Motor neuron (in vitro differentiated cells): ENCODE measurements at regions not wholly inside any gene's neighbourhood (a gene's known extent, or its start where the extent isn't known, plus 50 kb on each side); places are given as distances from the start of the nearest gene placed in this dataset.
A peak's percentile ranks its signal among the peaks of the same experiment; 100 is the strongest.

ENCODE experiments used
- ATAC-seq, 8 experiments: fragments of 200-7000 bp; cut with Tn5 transposase; replicated peaks in 6 of 8; 2 replicates each; pipeline ENCODE4 v1.8.0; 2021; ENCODE audit warnings: mild to moderate bottlenecking in 8 of 8, moderate library complexity in 8 of 8
- H3K27ac ChIP-seq, 2 donors: fragments of 250-450 bp; sonication (Bioruptor Pico); 2 replicates each; pipeline ENCODE4 v1.9.0; 2021; ENCODE audit warnings: antibody characterized with exemption in 2 of 2, mild to moderate bottlenecking in 2 of 2, moderate library complexity in 1 of 2
- H3K4me1 ChIP-seq, 2 donors: fragments of 250-450 bp; sonication (Bioruptor Pico); replicated peaks in 1 of 2; 2 replicates each; pipeline ENCODE4 v1.6.1; 2021; ENCODE audit warnings: antibody characterized with exemption in 2 of 2, mild to moderate bottlenecking in 2 of 2, moderate library complexity in 1 of 2
- H3K4me3 ChIP-seq, 5 donors: fragments of 250-450 bp; sonication (Bioruptor Pico); 2 replicates each; pipeline ENCODE4 v1.9.0; 2021; ENCODE audit warnings: antibody characterized with exemption in 5 of 5, mild to moderate bottlenecking in 5 of 5, moderate library complexity in 4 of 5
- WGBS, 10 experiments: fragments of 450-650 bp; shearing (Covaris generic); methylation state at CpG; one replicate each; pipeline ENCODE4 v1.0.0; 2022; 5-methylcytosine and 5-hydroxymethylcytosine counted together
- in situ Hi-C, 9 experiments: fragments of 400-800 bp; cut with MboI; loops; one replicate each; pipeline ENCODE4 v1.15.0; 2021; ENCODE audit warnings: low sequenced_read_pairs in 9 of 9, low pct_unique_long_range_greater_than_20kb in 2 of 9; ENCODE audit not compliant: unreplicated experiment in 9 of 9

DNA sequence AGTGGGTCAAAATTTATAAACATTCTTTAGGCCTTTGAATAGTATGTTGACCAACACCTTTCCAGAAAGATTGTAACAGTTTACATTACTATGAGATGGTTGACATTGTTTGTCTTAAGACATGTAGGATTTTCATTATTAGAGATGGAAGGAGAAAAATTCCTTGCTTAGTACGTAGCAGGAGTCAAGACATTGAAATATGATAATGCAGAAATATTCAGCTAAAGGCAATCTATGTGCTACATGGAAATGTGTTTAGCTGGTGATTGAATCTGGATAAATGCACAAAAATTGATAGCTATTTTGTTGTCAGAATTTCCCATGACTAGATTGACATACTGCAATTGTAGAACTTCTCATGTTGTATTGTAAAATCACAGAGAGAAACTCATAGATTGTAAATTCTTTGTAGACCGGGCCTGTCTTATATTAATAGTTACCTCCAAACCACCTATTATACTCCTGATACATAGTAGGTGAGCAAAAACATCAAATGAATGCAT, 370.4 kb upstream of the CBLB start:
- 64 to 100% (median 89%) methylated on average over 1 to 2 of the region's 2 CpGs for WGBS, 10 experiments
- H3K4me3 ChIP-seq: no peak overlapping the region
- no peak overlapping the region for H3K27ac ChIP-seq
- in situ Hi-C loops: no loop called here
- peaks cover 0 to 5% of the 10 kb centered on the region in 2 donors for H3K4me1 ChIP-seq
- ATAC-seq: no peak

DNA sequence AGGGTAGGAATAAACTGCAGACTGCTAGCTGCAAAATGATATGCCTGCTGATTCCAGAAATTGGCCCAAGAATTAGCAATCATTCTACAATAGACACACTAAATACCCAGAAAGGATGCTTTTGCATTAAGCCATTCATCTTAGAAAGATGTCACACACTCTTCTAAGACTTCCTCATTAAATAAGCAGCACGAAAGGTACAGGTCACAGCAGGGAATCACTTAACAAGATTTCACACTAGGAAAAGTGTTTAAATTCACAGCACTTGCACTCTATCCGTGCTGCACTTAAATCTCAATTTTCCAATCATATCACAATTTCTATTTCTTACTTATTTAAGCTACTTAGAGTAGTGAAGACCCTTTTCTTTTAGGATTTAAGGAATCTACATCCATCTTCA, 372.8 kb upstream of the CBLB start:
- ATAC-seq: no peak
- 22 to 100% (median 60%) methylated on average over 1 to 2 of the region's 2 CpGs; no CpG with 5 or more reads in 2 of the 10 experiments for WGBS, 10 experiments
- Histone ChIP-seq H3K4me1 (peaks cover 0 to 5% of the 10 kb centered on the region in 2 donors), H3K4me3 (no peak overlapping the region), H3K27ac (no peak overlapping the region)
- in situ Hi-C loops: no loop called here

DNA sequence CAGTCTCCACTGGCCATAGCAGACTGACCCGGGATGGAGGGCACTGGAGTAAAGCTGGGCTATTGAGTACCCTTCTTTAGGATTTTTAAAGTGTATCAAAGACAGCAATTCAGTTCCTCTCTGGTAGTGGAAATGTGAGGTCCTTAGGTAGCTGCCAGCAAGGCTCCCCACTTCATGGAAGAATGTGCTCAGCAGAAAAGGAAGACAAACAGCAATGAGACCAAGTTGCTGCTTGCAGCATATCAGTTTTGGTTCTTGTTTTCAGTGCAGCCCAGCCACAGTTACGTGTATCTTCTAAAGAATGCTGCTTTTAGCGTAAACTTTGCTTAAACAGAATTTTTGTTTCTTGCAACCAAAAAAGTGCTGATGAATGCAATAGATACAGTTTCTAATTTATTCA, 374.0 kb upstream of the CBLB start:
- no peak for ATAC-seq
- no peak overlapping the region for H3K4me3 ChIP-seq
- 63 to 100% (median 94%) methylated on average over 1 to 3 of the region's 3 CpGs for WGBS, 10 experiments
- H3K4me1 ChIP-seq: peaks cover 0 to 5% of the 10 kb centered on the region in 2 donors
- in situ Hi-C loops: no loop called here
- no peak overlapping the region for H3K27ac ChIP-seq

DNA sequence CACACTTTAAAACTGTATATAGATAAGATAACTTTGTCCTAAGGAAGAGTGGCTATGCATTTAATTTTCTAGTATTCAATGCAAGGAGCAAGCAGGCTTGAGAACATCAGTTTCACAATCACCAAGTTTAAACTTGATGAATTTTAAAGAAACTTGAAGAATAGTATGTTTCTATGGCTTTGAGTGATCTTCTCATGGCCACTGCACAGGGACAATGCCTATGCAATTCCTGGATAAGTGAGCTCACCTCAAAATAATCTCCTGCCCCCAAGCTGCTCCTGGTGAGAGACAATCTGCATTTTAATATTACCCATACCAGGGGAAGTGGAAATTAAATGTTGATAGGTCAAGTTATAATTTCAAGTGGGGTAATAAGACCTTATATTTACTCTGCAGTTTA, 376.6 kb upstream of the CBLB start:
- in situ Hi-C loops: no loop called here
- H3K4me3 ChIP-seq: no peak overlapping the region
- peaks cover 0 to 5% of the 10 kb centered on the region in 2 donors for H3K4me1 ChIP-seq
- ATAC-seq: no peak
- H3K27ac ChIP-seq: no peak overlapping the region

DNA sequence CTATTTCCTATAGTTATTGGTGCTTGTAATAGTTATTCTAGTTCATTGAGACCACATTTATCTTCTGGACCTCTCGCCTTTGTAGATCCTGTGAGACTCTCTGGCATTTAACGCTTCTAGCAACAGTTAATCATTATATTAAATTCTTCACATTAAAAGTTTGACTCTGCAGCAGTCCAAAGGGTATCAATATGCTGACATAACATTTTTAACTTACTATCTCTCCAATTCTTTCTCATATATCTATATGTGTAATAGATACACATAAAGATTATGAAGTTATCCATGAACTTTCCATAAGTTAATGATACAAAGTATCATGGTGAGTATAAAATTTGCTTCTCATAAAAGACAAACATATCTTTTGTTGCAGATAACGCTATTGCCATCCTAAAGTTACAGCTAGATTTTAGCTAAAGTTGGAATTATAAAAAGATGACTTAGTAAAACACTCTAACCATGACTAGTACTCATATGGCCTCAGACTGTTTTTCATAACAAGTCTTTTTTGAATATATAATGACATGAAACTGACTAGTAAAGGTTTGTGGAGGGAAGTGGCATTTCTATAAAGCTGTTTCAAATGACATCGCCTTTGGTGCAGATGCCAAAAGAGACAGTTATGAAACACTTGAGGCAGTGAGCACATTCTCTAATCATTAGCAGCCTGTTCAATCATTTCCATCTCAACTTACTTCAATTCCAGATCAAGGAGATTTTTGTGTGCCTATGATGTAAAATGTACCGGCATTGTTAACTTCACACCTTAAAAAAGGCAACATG, 379.3 kb upstream of the CBLB start:
- 20 to 100% (median 86%) methylated on average over 1 to 5 of the region's 5 CpGs for WGBS, 10 experiments
- no peak overlapping the region for H3K27ac ChIP-seq

DNA sequence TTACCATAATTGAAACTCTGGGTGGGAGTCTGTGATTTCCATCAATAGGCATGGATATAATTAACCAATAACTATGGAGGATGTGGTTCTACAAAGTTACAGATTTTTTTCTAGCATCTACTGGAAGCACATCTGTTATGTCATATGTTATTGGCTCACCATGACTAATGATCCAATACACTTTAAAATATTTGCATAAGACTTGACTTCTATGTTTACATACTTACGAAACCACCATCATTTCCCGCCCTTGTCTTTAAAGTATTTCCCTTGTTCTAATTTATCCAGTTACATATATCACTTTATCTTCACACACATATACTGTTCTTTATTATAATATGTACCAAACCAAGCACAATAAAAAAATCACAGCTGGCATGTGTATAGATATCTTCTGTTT, 380.3 kb upstream of the CBLB start:
- in situ Hi-C loops: no loop called here
- peak in 2 of 8 experiments; percentile 72 to 91 for ATAC-seq
- 33 to 100% (median 80%) methylated on average over 1 to 2 of the region's 2 CpGs; no CpG with 5 or more reads in 1 of the 10 experiments for WGBS, 10 experiments
- Histone ChIP-seq H3K4me3 (no peak overlapping the region), H3K27ac (no peak overlapping the region), H3K4me1 (no peaks in the 10 kb centered on the region)

More for the DNA sequence above, 379.3 kb upstream of the CBLB start:
- ATAC-seq: no peak
- Histone ChIP-seq H3K4me1 (no peaks in the 10 kb centered on the region), H3K4me3 (no peak overlapping the region)
- in situ Hi-C loops: no loop called here

DNA sequence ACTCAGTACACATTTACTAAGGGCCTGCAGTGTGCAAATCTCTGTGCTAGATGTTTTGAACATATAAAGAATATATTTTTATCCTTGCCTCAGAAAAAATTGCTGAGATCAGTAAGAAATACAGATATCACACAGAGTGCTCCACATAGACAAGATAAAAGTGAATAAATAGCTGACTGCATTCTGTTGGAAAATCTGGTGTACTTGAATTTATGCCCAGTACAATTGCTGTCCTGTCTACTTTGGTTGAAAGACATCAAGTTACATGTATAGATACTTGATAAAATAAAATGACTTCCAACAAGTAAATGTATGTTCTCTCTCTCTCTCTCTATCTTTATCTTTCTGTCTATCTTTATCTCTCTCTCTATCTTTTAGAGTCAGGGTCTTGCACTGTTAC, 381.2 kb upstream of the CBLB start:
- in situ Hi-C loops: no loop called here
- no peak overlapping the region for H3K4me3 ChIP-seq
- ATAC-seq: no peak
- no peak overlapping the region for H3K27ac ChIP-seq
- no peaks in the 10 kb centered on the region for H3K4me1 ChIP-seq

DNA sequence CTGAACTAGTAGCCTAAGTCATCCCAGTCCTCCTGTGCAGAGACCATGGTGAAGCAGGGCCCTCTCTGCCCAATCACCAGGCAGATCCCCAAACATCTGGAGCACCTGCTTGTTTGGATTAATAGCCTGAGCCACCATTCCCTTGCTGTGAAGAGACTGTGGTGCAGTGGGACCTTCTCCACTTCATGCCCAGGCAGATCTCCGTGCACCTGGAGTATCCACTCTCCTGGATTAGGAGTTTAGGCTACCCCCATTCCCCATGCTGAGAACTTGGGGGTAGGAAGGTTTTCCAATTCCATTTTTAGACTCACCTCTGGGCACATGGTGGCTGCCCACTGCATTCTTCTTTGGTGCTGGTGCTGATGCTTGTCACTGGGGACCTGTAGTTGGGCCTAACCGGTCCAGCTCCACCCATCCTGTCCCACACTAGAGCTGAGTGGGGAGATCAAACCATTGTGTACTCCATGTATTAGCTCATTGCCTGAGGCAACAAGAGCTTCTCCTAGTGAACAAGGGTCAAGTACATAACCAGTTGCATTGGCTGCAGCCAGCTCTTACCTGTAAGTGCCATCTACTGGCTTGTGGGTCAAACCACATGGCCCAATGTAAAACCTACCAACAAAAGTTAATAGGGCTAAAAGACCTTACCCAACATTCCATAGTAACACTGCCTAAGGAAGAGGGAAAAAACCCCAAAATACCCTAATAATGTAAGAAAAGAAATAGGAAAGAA, 382.5 kb upstream of the CBLB start:
- H3K4me1 ChIP-seq: no peaks in the 10 kb centered on the region
- no peak for ATAC-seq
- in situ Hi-C loops: no loop called here
- WGBS, 10 experiments: 94 to 100% (median 100%) methylated on average over 1 to 2 of the region's 2 CpGs; no CpG with 5 or more reads in 7 of the 10 experiments
- no peak overlapping the region for H3K27ac ChIP-seq
- H3K4me3 ChIP-seq: no peak overlapping the region

DNA sequence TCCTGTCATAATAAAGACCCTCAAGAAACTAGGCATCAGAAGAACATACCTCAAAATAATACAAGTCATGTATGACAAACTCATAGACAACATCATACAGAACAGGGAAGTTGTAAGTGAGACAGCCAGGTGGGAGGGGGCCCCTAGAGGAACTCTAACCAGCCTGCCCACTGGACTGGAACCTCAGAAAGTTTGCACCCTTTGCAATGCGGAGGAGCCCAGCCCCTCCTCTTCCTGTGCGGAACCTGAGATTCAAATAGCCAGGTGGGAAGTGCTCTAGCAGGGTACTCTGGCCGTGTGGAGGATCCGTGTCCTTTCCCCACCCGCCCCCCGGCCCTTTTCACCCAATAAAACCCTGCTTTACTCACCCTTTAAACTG, 387.0 kb upstream of the CBLB start:
- in situ Hi-C loops: no loop called here
- no peak for ATAC-seq
- H3K27ac ChIP-seq: no peak overlapping the region
- WGBS, 10 experiments: 76 to 100% (median 92%) methylated on average over 1 to 6 of the region's 6 CpGs; no CpG with 5 or more reads in 3 of the 10 experiments
- no peak overlapping the region for H3K4me3 ChIP-seq
- no peaks in the 10 kb centered on the region for H3K4me1 ChIP-seq

DNA sequence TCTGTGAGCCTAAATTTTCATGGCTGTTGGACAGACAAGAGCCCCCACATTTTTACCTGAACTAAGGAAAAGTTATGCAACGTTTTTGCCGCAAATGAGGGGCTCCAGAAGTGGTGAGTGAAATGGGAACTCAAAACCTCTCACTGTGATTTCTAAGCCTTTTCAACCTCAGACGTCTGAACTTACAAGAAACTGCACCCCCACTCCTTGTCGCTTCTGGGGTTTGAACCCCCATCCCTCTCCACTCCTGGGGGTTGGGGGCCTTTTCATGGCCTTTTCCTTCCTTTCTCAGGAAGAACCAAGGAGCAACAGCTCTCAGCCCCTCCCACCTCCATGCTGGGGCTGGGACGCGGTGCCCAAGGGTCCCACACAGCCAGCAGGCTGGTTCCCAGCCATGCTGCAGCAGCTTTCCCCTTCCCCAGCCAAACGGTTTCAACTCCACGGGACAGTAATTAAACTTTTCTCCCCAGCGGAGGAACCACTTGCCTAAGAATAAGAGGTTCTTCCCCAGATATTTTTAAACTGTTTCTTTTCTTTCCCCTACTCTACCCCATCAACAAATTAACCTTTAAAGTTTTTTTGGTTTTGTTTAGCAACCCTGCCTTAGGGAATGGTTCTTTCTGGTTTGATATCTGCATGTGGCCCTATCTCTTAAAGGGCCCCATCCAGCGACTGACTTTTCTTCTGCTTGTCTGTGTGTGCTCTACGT, 387.6 kb upstream of the CBLB start:
- H3K4me1 ChIP-seq: no peaks in the 10 kb centered on the region
- H3K4me3 ChIP-seq: no peak overlapping the region
- ATAC-seq: no peak
- in situ Hi-C loops: no loop called here
- no peak overlapping the region for H3K27ac ChIP-seq
- 70 to 100% (median 81%) methylated on average over 1 to 6 of the region's 11 CpGs; no CpG with 5 or more reads in 1 of the 10 experiments for WGBS, 10 experiments

DNA sequence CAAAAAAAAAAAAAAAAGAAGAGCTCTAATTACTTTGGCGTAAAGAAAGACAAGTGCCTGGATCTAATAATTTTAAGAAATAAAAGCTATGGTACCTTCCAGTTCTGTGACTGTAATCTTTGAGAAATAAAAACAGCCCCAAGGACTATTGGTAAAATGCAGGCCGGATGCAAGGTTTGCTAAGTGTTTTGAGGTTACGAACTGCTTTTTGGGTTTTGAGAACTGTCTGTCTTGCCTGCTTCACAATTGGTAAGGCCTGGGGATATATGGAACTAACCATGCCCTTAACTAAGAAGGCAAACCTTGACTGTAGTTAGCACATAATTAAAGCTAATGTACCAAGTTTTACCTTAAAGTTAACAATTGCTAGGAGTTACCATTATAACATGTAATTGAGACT, 388.4 kb upstream of the CBLB start:
- 83 to 100% (median 88%) methylated on average over 1 to 3 of the region's 3 CpGs; no CpG with 5 or more reads in 1 of the 10 experiments for WGBS, 10 experiments
- Histone ChIP-seq H3K4me3 (no peak overlapping the region), H3K27ac (no peak overlapping the region), H3K4me1 (no peaks in the 10 kb centered on the region)
- ATAC-seq: no peak
- in situ Hi-C loops: no loop called here

DNA sequence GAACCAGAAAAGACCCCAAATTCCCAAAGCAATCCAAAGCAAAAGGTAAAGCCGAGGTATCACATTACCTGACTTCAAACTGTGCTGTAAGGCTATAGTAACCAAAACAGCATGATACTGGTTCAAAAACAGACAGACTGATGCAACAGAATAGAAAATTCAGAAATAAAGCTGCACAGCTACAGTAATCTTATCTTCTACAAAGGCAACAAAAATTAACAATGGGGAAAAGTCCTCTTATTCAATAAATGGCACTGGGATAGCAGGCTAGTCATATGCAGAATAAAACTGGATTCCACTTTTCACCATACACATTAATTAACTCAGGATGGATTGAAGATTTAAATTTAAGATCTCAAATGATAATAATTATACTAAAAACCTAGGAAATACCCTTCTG, 392.6 kb upstream of the CBLB start:
- 67 to 91% (median 80%) methylated on average over 1 of the region's 1 CpG; no CpG with 5 or more reads in 1 of the 10 experiments for WGBS, 10 experiments
- ATAC-seq: no peak

More for the DNA sequence above, 392.6 kb upstream of the CBLB start:
- in situ Hi-C loops: no loop called here
- Histone ChIP-seq H3K4me1 (no peaks in the 10 kb centered on the region), H3K4me3 (no peak overlapping the region), H3K27ac (no peak overlapping the region)
